Loucy (cell line): ENCODE measurements at regions not wholly inside any gene's neighbourhood (a gene's known extent, or its start where the extent isn't known, plus 50 kb on each side); places are given as distances from the start of the nearest gene placed in this dataset.
A peak's percentile ranks its signal among the peaks of the same experiment; 100 is the strongest.
"Not testable (repeated sequence)": the region's sequence is repeated elsewhere in the genome, so short reads cannot be mapped to it uniquely, and the experiment has no call there.

Experiments used
- H2AFZ ChIP-seq: fragments of 200-600 bp; sonication (generic); 2 replicates; pipeline ENCODE4 v1.6.0; 2016; ENCODE audit warnings: antibody characterized with exemption, mild to moderate bottlenecking, low read length, moderate library complexity
- H3F3A ChIP-seq: fragments of 200-600 bp; 2 replicates; pipeline ENCODE4 v1.6.0; 2016; ENCODE audit warnings: antibody characterized with exemption, low read depth, mild to moderate bottlenecking
- H3K27me3 ChIP-seq: fragments of 200-600 bp; sonication (generic); 2 replicates; pipeline ENCODE4 v1.6.1; 2014; ENCODE audit warnings: low read length, mild to moderate bottlenecking; ENCODE audit not compliant: insufficient read depth, poor library complexity, severe bottlenecking
- H3K36me3 ChIP-seq: fragments of 200-600 bp; sonication (generic); 2 replicates; pipeline ENCODE4 v1.6.1; 2016; ENCODE audit warnings: low read length; ENCODE audit not compliant: insufficient read depth
- H3K4me1 ChIP-seq: fragments of 200-600 bp; sonication (generic); 2 replicates; pipeline ENCODE4 v1.5.1; 2014; ENCODE audit warnings: low read length, mild to moderate bottlenecking; ENCODE audit not compliant: insufficient read depth, poor library complexity, severe bottlenecking
- H3K4me2 ChIP-seq: fragments of 200-600 bp; sonication (generic); 2 replicates; pipeline ENCODE4 v1.6.0; 2014; ENCODE audit warnings: antibody characterized with exemption, low read length, low read depth, mild to moderate bottlenecking; ENCODE audit not compliant: poor library complexity, severe bottlenecking
- H3K4me3 ChIP-seq: fragments of 200-600 bp; sonication (generic); 2 replicates; pipeline ENCODE4 v1.5.1; 2014; ENCODE audit warnings: low read length, mild to moderate bottlenecking, mixed read lengths; ENCODE audit not compliant: poor library complexity, severe bottlenecking
- H3K79me2 ChIP-seq: fragments of 200-600 bp; sonication (generic); 2 replicates; pipeline ENCODE4 v1.6.1; 2014; ENCODE audit warnings: low read length; ENCODE audit not compliant: insufficient read depth
- H3K9ac ChIP-seq: fragments of 200-600 bp; sonication (generic); 2 replicates; pipeline ENCODE4 v1.6.0; 2014; ENCODE audit warnings: mild to moderate bottlenecking, low read depth, low read length, moderate library complexity; ENCODE audit not compliant: poor library complexity, severe bottlenecking
- H3K9me2 ChIP-seq: fragments of 200-600 bp; sonication (generic); replicated peaks from 2 replicates; pipeline ENCODE4 v1.6.1; 2016; ENCODE audit warnings: low read depth, low read length, mixed read lengths
- H3K9me3 ChIP-seq: fragments of 200-600 bp; sonication (generic); 2 replicates; pipeline ENCODE4 v1.6.1; 2014; ENCODE audit warnings: mild to moderate bottlenecking, antibody characterized with exemption, low read length, low read depth; ENCODE audit not compliant: insufficient read depth
- H4K20me1 ChIP-seq: fragments of 200-600 bp; sonication (generic); 2 replicates; pipeline ENCODE4 v1.6.0; 2014; ENCODE audit warnings: antibody characterized with exemption, low read length, mild to moderate bottlenecking; ENCODE audit not compliant: insufficient read depth, poor library complexity, severe bottlenecking
- EZH2phosphoT487 ChIP-seq: fragments of 200-600 bp; IDR thresholded peaks from 2 replicates; pipeline ENCODE4 v1.6.1; 2018; ENCODE audit warnings: antibody characterized with exemption, mild to moderate bottlenecking, moderate library complexity, borderline replicate concordance
- TF ChIP-seq, protein P1 (sequence below): fragments of 200-600 bp; sonication (generic); conservative IDR thresholded peaks from 2 replicates; pipeline ENCODE4 v1.5.1; 2014; ENCODE audit warnings: mild to moderate bottlenecking, antibody characterized with exemption, low read length

DNA sequence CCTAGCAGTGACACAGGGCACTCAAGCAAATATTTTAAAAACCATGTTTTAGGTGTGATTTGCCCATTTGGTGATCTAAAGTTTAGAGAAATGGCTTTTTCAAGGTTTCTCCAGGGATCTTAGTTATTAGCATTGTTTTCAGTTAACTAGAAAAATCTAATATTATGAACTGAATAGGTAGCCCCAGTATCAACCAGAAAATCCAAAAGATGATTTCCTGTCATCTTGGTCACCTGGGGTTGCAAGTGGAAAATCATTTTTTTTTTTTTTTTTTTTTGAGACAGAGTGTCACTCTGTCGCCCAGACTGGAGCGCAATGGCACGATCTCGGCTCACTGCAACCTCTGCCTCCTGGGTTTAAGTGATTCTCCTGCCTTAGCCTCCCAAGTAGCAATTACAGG is 106.6 kb upstream of the FMN2 start:
- no peaks in the 10 kb centered on the region; the same call in 1 of the 2 replicates for H3K9me3 ChIP-seq
- H3K79me2 ChIP-seq = no peaks in the 10 kb centered on the region
- TF ChIP-seq EZH2phosphoT487 = no peak
- TF ChIP-seq, protein P1, sequence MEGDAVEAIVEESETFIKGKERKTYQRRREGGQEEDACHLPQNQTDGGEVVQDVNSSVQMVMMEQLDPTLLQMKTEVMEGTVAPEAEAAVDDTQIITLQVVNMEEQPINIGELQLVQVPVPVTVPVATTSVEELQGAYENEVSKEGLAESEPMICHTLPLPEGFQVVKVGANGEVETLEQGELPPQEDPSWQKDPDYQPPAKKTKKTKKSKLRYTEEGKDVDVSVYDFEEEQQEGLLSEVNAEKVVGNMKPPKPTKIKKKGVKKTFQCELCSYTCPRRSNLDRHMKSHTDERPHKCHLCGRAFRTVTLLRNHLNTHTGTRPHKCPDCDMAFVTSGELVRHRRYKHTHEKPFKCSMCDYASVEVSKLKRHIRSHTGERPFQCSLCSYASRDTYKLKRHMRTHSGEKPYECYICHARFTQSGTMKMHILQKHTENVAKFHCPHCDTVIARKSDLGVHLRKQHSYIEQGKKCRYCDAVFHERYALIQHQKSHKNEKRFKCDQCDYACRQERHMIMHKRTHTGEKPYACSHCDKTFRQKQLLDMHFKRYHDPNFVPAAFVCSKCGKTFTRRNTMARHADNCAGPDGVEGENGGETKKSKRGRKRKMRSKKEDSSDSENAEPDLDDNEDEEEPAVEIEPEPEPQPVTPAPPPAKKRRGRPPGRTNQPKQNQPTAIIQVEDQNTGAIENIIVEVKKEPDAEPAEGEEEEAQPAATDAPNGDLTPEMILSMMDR = no peak
- no peak overlapping the region for H3K9ac ChIP-seq
- H3K27me3 ChIP-seq = no peaks in the 10 kb centered on the region
- H3K9me2 ChIP-seq = no peaks in the 10 kb centered on the region
- H3K4me3 ChIP-seq = no peak overlapping the region
- no peaks in the 10 kb centered on the region for H3F3A ChIP-seq
- H3K4me2 ChIP-seq = no peak overlapping the region
- no peaks in the 10 kb centered on the region for H4K20me1 ChIP-seq
- H3K4me1 ChIP-seq = no peaks in the 10 kb centered on the region
- no peaks in the 10 kb centered on the region for H3K36me3 ChIP-seq
- no peak overlapping the region for H2AFZ ChIP-seq

DNA sequence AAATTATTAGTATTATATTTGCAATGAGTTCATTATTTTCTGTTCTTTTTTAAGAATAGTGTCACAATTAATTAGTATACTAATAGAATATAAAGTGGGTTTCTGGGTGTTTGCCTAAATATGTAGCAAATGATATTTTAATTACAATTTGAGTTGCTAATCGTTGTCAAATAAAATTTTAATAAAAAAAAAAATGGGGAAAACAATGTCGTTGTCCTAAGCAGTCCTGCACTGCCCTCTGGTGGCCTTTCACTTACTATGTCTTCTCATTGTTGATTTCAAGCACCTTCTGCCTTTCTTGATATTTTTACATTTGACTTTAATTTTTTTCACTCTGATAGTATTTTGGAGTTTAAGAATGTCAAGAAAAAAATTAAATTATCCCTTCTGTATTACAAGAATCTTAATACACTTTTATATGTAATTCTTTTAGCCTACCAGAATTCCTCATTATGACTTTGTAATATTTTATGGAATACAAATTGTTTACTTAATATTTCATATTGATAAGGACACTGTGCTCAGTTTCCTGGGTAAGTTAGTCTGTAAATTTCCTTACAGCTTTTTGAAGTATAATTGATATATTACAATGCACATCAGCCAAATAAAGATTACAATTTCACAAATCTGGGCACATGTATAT is 104.5 kb upstream of the FMN2 start:
- no peaks in the 10 kb centered on the region for H3K9me3 ChIP-seq
- no peaks in the 10 kb centered on the region for H3K4me1 ChIP-seq
- no peaks in the 10 kb centered on the region for H3K79me2 ChIP-seq
- no peak overlapping the region for H3K9ac ChIP-seq
- H3K27me3 ChIP-seq = no peaks in the 10 kb centered on the region
- no peak overlapping the region for H2AFZ ChIP-seq
- no peaks in the 10 kb centered on the region for H3F3A ChIP-seq
- TF ChIP-seq, protein P1 = peak; percentile 64
- TF ChIP-seq EZH2phosphoT487 = no peak
- H3K36me3 ChIP-seq = no peaks in the 10 kb centered on the region
- H4K20me1 ChIP-seq = no peaks in the 10 kb centered on the region
- H3K4me3 ChIP-seq = no peak overlapping the region
- H3K4me2 ChIP-seq = no peak overlapping the region
- H3K9me2 ChIP-seq = no peaks in the 10 kb centered on the region

DNA sequence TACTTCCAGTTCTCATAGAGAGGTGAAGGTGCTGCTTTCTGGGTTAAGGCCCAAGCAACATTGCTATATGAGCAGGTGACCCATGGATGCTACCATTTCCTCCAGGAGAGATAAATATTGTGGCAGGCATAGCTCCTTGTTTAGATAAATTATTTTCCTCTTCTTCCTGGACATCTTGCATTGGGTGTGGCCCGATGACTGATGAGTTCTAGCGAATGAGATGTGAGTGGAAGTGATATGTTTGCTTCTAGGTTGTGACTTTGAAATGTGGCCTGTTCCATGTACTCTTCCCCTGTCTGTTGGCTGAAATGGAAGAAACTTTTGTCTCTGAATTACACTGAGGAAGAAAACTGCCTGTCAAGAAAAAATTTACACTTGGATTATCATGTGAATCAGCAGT is 101.7 kb upstream of the FMN2 start:
- no peaks in the 10 kb centered on the region for H3K9me2 ChIP-seq
- H3K4me2 ChIP-seq = no peak overlapping the region
- no peaks in the 10 kb centered on the region for H3K79me2 ChIP-seq
- H3K9ac ChIP-seq = no peak overlapping the region
- no peaks in the 10 kb centered on the region for H3F3A ChIP-seq
- no peaks in the 10 kb centered on the region for H3K9me3 ChIP-seq
- no peaks in the 10 kb centered on the region for H4K20me1 ChIP-seq
- H3K27me3 ChIP-seq = no peaks in the 10 kb centered on the region
- no peaks in the 10 kb centered on the region for H3K4me1 ChIP-seq
- H2AFZ ChIP-seq = no peak overlapping the region
- TF ChIP-seq, protein P1 = no peak
- no peak for TF ChIP-seq EZH2phosphoT487
- H3K4me3 ChIP-seq = no peak overlapping the region
- no peaks in the 10 kb centered on the region for H3K36me3 ChIP-seq

DNA sequence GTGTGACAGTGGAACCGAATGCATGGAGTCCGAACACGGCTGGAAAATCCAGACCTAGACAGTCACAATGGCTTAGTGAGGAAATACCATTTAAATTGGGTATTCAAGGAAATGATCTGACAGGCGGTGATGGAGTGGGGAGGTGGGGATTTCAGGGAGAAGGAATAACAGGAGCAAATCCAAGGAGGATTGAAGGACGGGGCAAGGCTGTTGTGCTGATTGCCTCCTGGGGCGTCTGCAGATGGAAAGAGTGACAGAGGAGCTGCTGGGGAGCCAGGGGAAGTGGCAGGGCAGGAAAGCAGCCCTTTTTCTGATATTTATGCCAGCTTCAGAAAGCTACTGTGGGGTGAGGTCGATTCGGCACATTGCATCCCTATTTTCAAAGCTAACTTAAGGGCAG is 99.1 kb upstream of the FMN2 start:
- H3K27me3 ChIP-seq, H2AFZ ChIP-seq, H3K9me2 ChIP-seq, H3K79me2 ChIP-seq, H4K20me1 ChIP-seq, H3F3A ChIP-seq, H3K9ac ChIP-seq, H3K4me2 ChIP-seq, H3K4me1 ChIP-seq, H3K9me3 ChIP-seq, H3K36me3 ChIP-seq, H3K4me3 ChIP-seq: not testable (repeated sequence)
